ENCODE measurements at regions not wholly inside any gene's neighbourhood (a gene's known extent, or its start where the extent isn't known, plus 50 kb on each side); places are given as distances from the start of the nearest gene placed in this dataset.

DNA sequence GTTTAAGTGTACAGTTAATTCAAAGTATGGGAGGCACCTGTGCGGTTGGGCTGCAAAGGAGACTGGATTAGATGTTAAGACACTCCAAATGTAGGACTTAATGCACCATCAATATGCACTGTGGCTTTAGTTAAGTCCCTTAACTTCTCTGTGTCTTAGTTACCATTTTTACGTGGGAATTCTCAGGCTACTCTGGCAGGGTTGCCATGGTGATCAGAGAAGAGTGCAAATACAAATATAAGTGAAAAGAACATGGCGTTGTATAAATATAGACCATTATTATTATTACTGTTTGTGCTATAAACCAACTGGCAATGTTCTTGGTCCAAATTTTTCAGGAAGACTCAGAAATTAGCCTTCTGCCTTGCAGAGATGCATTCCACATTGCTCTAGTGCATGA, 595.6 kb downstream of the NPHP4 start:
- no peaks in the 10 kb centered on the region for H3K36me3 ChIP-seq (ENCODE audit: control insufficient read depth, low read length)
- H3K9me2 ChIP-seq (replicated peaks; ENCODE audit: control insufficient read depth, low read length): no peaks in the 10 kb centered on the region
- H3K27me3 ChIP-seq (ENCODE audit: control insufficient read depth, low read length): no peaks in the 10 kb centered on the region
- H3K4me3 ChIP-seq (ENCODE audit: low read length): no peak overlapping the region
- H3K9me3 ChIP-seq (ENCODE audit: control insufficient read depth, insufficient read depth, low read length): no peaks in the 10 kb centered on the region; the same call in 1 of the 2 replicates
- no peak overlapping the region for H3K4me2 ChIP-seq (ENCODE audit: low read length)
- H3K79me2 ChIP-seq (ENCODE audit: control insufficient read depth, low read length): no peaks in the 10 kb centered on the region
- H3K4me1 ChIP-seq (ENCODE audit: control insufficient read depth, low read length): no peaks in the 10 kb centered on the region
- H3K27ac ChIP-seq (ENCODE audit: low read depth, low read length): no peak overlapping the region
- TF ChIP-seq, protein P1, sequence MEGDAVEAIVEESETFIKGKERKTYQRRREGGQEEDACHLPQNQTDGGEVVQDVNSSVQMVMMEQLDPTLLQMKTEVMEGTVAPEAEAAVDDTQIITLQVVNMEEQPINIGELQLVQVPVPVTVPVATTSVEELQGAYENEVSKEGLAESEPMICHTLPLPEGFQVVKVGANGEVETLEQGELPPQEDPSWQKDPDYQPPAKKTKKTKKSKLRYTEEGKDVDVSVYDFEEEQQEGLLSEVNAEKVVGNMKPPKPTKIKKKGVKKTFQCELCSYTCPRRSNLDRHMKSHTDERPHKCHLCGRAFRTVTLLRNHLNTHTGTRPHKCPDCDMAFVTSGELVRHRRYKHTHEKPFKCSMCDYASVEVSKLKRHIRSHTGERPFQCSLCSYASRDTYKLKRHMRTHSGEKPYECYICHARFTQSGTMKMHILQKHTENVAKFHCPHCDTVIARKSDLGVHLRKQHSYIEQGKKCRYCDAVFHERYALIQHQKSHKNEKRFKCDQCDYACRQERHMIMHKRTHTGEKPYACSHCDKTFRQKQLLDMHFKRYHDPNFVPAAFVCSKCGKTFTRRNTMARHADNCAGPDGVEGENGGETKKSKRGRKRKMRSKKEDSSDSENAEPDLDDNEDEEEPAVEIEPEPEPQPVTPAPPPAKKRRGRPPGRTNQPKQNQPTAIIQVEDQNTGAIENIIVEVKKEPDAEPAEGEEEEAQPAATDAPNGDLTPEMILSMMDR (IDR thresholded peaks at IDR 0.05; ENCODE audit: low read depth, low read length, poor library complexity, severe bottlenecking): no peak
- no peak for TF ChIP-seq EZH2phosphoT487 (IDR thresholded peaks at IDR 0.05; ENCODE audit: borderline replicate concordance, low read length)
- H4K20me1 ChIP-seq (ENCODE audit: control insufficient read depth, insufficient read depth, low read depth, low read length): no peaks in the 10 kb centered on the region
- H3F3A ChIP-seq (ENCODE audit: control insufficient read depth, insufficient read depth): no peaks in the 10 kb centered on the region

DNA sequence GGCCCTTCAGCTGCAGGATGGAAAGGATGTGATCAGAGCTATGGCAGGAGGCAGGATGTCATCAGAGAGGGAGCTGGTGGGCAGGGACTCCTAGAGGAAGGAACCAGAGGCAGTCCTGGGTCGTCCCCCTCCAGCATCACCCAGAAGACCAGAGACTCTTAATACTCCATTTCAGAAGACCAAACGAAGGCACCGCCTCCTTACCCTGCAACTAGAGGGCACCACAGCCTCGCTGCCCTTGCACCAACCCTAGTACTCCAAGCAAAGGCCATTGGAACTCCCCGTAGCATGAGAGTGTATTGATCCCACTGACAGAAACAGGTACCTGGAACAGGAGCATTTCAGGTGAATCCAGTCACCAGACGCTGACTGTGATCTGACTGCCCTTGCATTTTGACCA, 598.1 kb downstream of the NPHP4 start:
- Histone ChIP-seq H3F3A (ENCODE audit: control insufficient read depth, insufficient read depth) (no peaks in the 10 kb centered on the region), H3K27ac (ENCODE audit: low read depth, low read length) (no peak overlapping the region), H3K4me1 (ENCODE audit: control insufficient read depth, low read length) (no peaks in the 10 kb centered on the region), H3K4me2 (ENCODE audit: low read length) (no peak overlapping the region), H3K79me2 (ENCODE audit: control insufficient read depth, low read length) (no peaks in the 10 kb centered on the region), H3K36me3 (ENCODE audit: control insufficient read depth, low read length) (no peaks in the 10 kb centered on the region), H3K9me3 (ENCODE audit: control insufficient read depth, insufficient read depth, low read length) (no peaks in the 10 kb centered on the region; the same call in 1 of the 2 replicates), H3K9me2 (replicated peaks; ENCODE audit: control insufficient read depth, low read length) (no peaks in the 10 kb centered on the region), H3K4me3 (ENCODE audit: low read length) (no peak overlapping the region), H4K20me1 (ENCODE audit: control insufficient read depth, insufficient read depth, low read depth, low read length) (no peaks in the 10 kb centered on the region), H3K27me3 (ENCODE audit: control insufficient read depth, low read length) (no peaks in the 10 kb centered on the region)
- TF ChIP-seq, protein P1 (IDR thresholded peaks at IDR 0.05; ENCODE audit: low read depth, low read length, poor library complexity, severe bottlenecking): no peak

DNA sequence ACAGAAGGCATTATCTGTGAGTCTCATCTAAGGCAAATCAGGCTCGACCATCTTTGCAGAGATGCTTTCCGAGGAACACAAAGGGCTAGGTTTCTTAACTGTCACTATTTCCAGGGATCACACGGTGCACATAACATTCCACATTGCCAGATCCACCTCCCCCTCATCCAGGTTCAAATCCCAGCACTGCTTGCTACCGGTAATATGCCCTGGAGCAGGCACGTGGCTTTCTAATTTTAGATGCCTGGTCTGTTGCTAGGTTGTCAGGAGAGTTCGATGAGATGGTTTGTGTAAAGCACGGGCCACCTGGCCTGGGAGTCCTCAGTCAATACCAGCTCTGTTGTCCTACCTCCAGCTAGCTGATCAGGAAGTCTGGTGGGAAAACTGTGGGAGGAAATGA, 598.6 kb downstream of the NPHP4 start:
- Histone ChIP-seq H3K4me1 (ENCODE audit: control insufficient read depth, low read length) (no peaks in the 10 kb centered on the region), H3K4me3 (ENCODE audit: low read length) (no peak overlapping the region), H3K9me2 (replicated peaks; ENCODE audit: control insufficient read depth, low read length) (no peaks in the 10 kb centered on the region), H3K79me2 (ENCODE audit: control insufficient read depth, low read length) (no peaks in the 10 kb centered on the region), H3K9me3 (ENCODE audit: control insufficient read depth, insufficient read depth, low read length) (no peaks in the 10 kb centered on the region; the same call in 1 of the 2 replicates), H3K27ac (ENCODE audit: low read depth, low read length) (no peak overlapping the region), H3K27me3 (ENCODE audit: control insufficient read depth, low read length) (no peaks in the 10 kb centered on the region), H3K36me3 (ENCODE audit: control insufficient read depth, low read length) (no peaks in the 10 kb centered on the region), H3F3A (ENCODE audit: control insufficient read depth, insufficient read depth) (no peaks in the 10 kb centered on the region), H4K20me1 (ENCODE audit: control insufficient read depth, insufficient read depth, low read depth, low read length) (no peaks in the 10 kb centered on the region), H3K4me2 (ENCODE audit: low read length) (no peak overlapping the region)
- no peak for TF ChIP-seq EZH2phosphoT487 (IDR thresholded peaks at IDR 0.05; ENCODE audit: borderline replicate concordance, low read length)
- TF ChIP-seq, protein P1 (IDR thresholded peaks at IDR 0.05; ENCODE audit: low read depth, low read length, poor library complexity, severe bottlenecking): no peak

DNA sequence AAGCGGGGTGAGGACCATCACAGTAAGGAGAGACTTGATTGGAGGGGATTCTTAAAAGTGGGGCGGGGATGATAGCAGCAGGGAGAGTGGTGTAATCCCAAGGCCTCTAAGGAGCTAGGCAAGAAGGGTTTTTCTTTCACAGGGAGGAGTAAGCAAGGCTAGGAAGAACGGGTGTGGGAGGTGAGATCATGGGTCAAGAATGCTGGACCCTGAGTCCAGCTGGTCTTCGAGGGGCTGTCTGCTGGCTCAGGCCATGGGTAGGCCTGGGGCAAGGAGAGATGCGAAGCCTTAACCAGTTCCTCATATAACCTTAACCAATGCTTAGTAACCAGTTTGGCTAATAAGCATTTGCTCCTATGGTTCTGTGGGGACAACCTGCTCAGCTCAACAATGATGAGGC, 599.1 kb downstream of the NPHP4 start:
- Histone ChIP-seq H3K4me2 (ENCODE audit: low read length) (no peak overlapping the region), H4K20me1 (ENCODE audit: control insufficient read depth, insufficient read depth, low read depth, low read length) (no peaks in the 10 kb centered on the region), H3K9me3 (ENCODE audit: control insufficient read depth, insufficient read depth, low read length) (no peaks in the 10 kb centered on the region; the same call in 1 of the 2 replicates), H3K9me2 (replicated peaks; ENCODE audit: control insufficient read depth, low read length) (no peaks in the 10 kb centered on the region), H3K4me1 (ENCODE audit: control insufficient read depth, low read length) (no peaks in the 10 kb centered on the region), H3K4me3 (ENCODE audit: low read length) (no peak overlapping the region), H3K27me3 (ENCODE audit: control insufficient read depth, low read length) (no peaks in the 10 kb centered on the region), H3K36me3 (ENCODE audit: control insufficient read depth, low read length) (no peaks in the 10 kb centered on the region), H3K79me2 (ENCODE audit: control insufficient read depth, low read length) (no peaks in the 10 kb centered on the region), H3F3A (ENCODE audit: control insufficient read depth, insufficient read depth) (no peaks in the 10 kb centered on the region), H3K27ac (ENCODE audit: low read depth, low read length) (no peak overlapping the region)
- TF ChIP-seq, protein P1 (IDR thresholded peaks at IDR 0.05; ENCODE audit: low read depth, low read length, poor library complexity, severe bottlenecking): no peak
- no peak for TF ChIP-seq EZH2phosphoT487 (IDR thresholded peaks at IDR 0.05; ENCODE audit: borderline replicate concordance, low read length)

Measured in DOHH2 (cell line).